ENCODE measurements at regions not wholly inside any gene's neighbourhood (a gene's known extent, or its start where the extent isn't known, plus 50 kb on each side); places are given as distances from the start of the nearest gene placed in this dataset.

GRCh38 chr10:36669615-36670352 is 455.6 kb upstream of the ANKRD30A start:
- Histone ChIP-seq H3K4me3 (no peak overlapping the region), H3K27ac (no peak overlapping the region)
- TF ChIP-seq CTCF (IDR thresholded peaks at IDR 0.05) = no peak
- no peak for DNase-seq (ENCODE audit: low spot score)

- DNase-seq (ENCODE audit: low spot score) = no peak
- no peak overlapping the region for H3K27ac ChIP-seq
- no peak for TF ChIP-seq CTCF (IDR thresholded peaks at IDR 0.05)
These were observed 458.9 kb upstream of the ANKRD30A start for GRCh38 chr10:36666451-36666850.

DNA sequence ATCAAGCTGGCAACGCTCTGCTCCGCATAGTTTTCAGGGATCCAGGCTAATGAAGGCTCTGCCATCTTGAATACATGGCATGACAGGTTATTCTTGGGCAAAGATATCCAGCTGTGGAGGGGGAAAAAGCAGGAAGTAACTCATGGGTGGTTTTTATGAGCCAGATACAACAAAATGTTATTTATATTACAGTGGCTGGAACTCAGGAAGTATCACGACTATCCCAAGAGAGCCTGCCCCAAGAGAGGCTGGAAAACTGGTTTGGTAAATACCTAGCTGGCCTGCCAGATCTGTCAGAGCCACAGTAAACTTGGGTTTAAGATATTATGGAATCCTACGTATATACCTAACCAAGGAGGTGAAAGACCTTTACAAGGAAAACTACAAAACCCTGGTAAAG is 462.8 kb upstream of the ANKRD30A start:
- TF ChIP-seq CTCF (IDR thresholded peaks at IDR 0.05) = no peak
- no peak for DNase-seq (ENCODE audit: low spot score)
- Histone ChIP-seq H3K27ac (no peak overlapping the region), H3K4me3 (no peak overlapping the region)

More at GRCh38 chr10:36666451-36666850, 458.9 kb upstream of the ANKRD30A start:
- no peak overlapping the region for H3K4me3 ChIP-seq

DNA sequence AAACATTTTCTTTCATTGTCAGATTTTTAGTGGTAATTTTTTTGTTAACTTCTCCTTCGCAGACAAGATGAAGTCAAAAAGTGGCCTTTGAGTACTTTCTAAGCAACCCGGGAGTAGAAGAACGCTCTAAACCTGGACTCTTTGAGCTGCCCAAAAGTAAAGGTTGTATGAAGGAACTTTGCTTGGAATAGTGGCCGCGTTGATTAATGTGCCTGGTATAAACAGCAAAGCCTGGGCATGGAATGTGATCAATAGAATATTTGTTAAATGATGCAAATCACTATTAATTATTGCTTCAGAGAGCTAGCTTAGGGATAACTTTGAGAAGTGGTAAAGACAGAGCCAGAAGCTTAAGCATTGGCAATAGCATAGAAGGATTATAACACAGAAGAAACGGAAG is 475.1 kb upstream of the ANKRD30A start:
- Histone ChIP-seq H3K4me3 (no peak overlapping the region), H3K27ac (no peak overlapping the region)
- DNase-seq (ENCODE audit: low spot score) = no peak
- TF ChIP-seq CTCF (IDR thresholded peaks at IDR 0.05) = no peak

- DNase-seq (ENCODE audit: low spot score) = no peak
- no peak for TF ChIP-seq CTCF (IDR thresholded peaks at IDR 0.05)
- no peak overlapping the region for H3K27ac ChIP-seq
- H3K4me3 ChIP-seq = no peak overlapping the region
These were observed 477.9 kb upstream of the ANKRD30A start for GRCh38 chr10:36647540-36647939.

- no peak for DNase-seq (ENCODE audit: low spot score)
- H3K4me3 ChIP-seq = no peak overlapping the region
- no peak overlapping the region for H3K27ac ChIP-seq
- no peak for TF ChIP-seq CTCF (IDR thresholded peaks at IDR 0.05)
These were observed 484.8 kb upstream of the ANKRD30A start for GRCh38 chr10:36640626-36641025.

- no peak for TF ChIP-seq CTCF (IDR thresholded peaks at IDR 0.05)
- H3K27ac ChIP-seq = no peak overlapping the region
- H3K4me3 ChIP-seq = no peak overlapping the region
- DNase-seq (ENCODE audit: low spot score) = no peak
These were observed 486.8 kb upstream of the ANKRD30A start for GRCh38 chr10:36638462-36639155.
